Stomach (tissue), 4 donors: ENCODE measurements at regions not wholly inside any gene's neighbourhood (a gene's known extent, or its start where the extent isn't known, plus 50 kb on each side); places are given as distances from the start of the nearest gene placed in this dataset.

Experiments
- CTCF ChIP-seq, 7 experiments: fragments of 450-650 bp in 4 of 7; fragments of 200-600 bp in 3 of 7; sonication (generic) in 3 of 7; IDR thresholded peaks; one replicate each; pipeline ENCODE4 v1.5.1; 2016 to 2019; ENCODE audit warnings: antibody characterized with exemption in 7 of 7, control low read depth in 2 of 7, mild to moderate bottlenecking in 1 of 7
- POLR2AphosphoS5 ChIP-seq, 3 donors: sonication (generic); formaldehyde crosslinking; IDR thresholded peaks; one replicate each; pipeline ENCODE4 v1.6.1; 2016; ENCODE audit warnings: antibody characterized with exemption in 3 of 3

- TF ChIP-seq CTCF (IDR thresholded peaks at IDR 0.05) (no peak), POLR2AphosphoS5 (IDR thresholded peaks at IDR 0.05) (no peak)
Observed at GRCh38 chr10:130709415-130709814, 573.2 kb downstream of the GLRX3 start.
